ENCODE measurements at regions not wholly inside any gene's neighbourhood (a gene's known extent, or its start where the extent isn't known, plus 50 kb on each side); places are given as distances from the start of the nearest gene placed in this dataset.

GRCh38 chr12:60394665-60395064 is 798.8 kb downstream of the SLC16A7 start:
- no peak overlapping the region for H3K4me3 Mint-ChIP-seq (ENCODE audit: unreplicated experiment)
- no peaks in the 10 kb centered on the region for H3K4me1 Mint-ChIP-seq (ENCODE audit: unreplicated experiment)
- H3K36me3 Mint-ChIP-seq (ENCODE audit: low read depth, unreplicated experiment) = no peaks in the 10 kb centered on the region
- no peak overlapping the region for H3K27ac Mint-ChIP-seq (ENCODE audit: unreplicated experiment)
- peaks cover 2% of the 10 kb centered on the region for H3K27me3 Mint-ChIP-seq (ENCODE audit: unreplicated experiment)
- TF ChIP-seq CTCF (IDR thresholded peaks at IDR 0.05; ENCODE audit: unreplicated experiment) = no peak
- DNase-seq (ENCODE audit: low spot score) = no peak
- no peaks in the 10 kb centered on the region for H3K9me3 Mint-ChIP-seq (ENCODE audit: unreplicated experiment)

- Mint-ChIP-seq H3K27me3 (ENCODE audit: unreplicated experiment) (peaks cover 2% of the 10 kb centered on the region), H3K4me1 (ENCODE audit: unreplicated experiment) (no peaks in the 10 kb centered on the region), H3K27ac (ENCODE audit: unreplicated experiment) (no peak overlapping the region), H3K4me3 (ENCODE audit: unreplicated experiment) (no peak overlapping the region), H3K36me3 (ENCODE audit: low read depth, unreplicated experiment) (no peaks in the 10 kb centered on the region), H3K9me3 (ENCODE audit: unreplicated experiment) (no peaks in the 10 kb centered on the region)
- TF ChIP-seq CTCF (IDR thresholded peaks at IDR 0.05; ENCODE audit: unreplicated experiment) = no peak
- no peak for DNase-seq (ENCODE audit: low spot score)
These were observed 802.7 kb downstream of the SLC16A7 start for GRCh38 chr12:60398547-60398946.

GRCh38 chr12:60399064-60399463 is 803.2 kb downstream of the SLC16A7 start:
- TF ChIP-seq CTCF (IDR thresholded peaks at IDR 0.05; ENCODE audit: unreplicated experiment) = no peak
- Mint-ChIP-seq H3K27me3 (ENCODE audit: unreplicated experiment) (no peaks in the 10 kb centered on the region), H3K27ac (ENCODE audit: unreplicated experiment) (no peak overlapping the region), H3K4me1 (ENCODE audit: unreplicated experiment) (no peaks in the 10 kb centered on the region), H3K4me3 (ENCODE audit: unreplicated experiment) (no peak overlapping the region), H3K36me3 (ENCODE audit: low read depth, unreplicated experiment) (no peaks in the 10 kb centered on the region), H3K9me3 (ENCODE audit: unreplicated experiment) (no peaks in the 10 kb centered on the region)
- DNase-seq (ENCODE audit: low spot score) = no peak

GRCh38 chr12:60402996-60403395 is 807.2 kb downstream of the SLC16A7 start:
- Mint-ChIP-seq H3K4me1 (ENCODE audit: unreplicated experiment) (no peaks in the 10 kb centered on the region), H3K36me3 (ENCODE audit: low read depth, unreplicated experiment) (no peaks in the 10 kb centered on the region), H3K27me3 (ENCODE audit: unreplicated experiment) (no peaks in the 10 kb centered on the region), H3K4me3 (ENCODE audit: unreplicated experiment) (no peak overlapping the region), H3K27ac (ENCODE audit: unreplicated experiment) (no peak overlapping the region), H3K9me3 (ENCODE audit: unreplicated experiment) (no peaks in the 10 kb centered on the region)
- TF ChIP-seq CTCF (IDR thresholded peaks at IDR 0.05; ENCODE audit: unreplicated experiment) = no peak
- DNase-seq (ENCODE audit: low spot score) = no peak

- Mint-ChIP-seq H3K27me3 (ENCODE audit: unreplicated experiment) (peaks cover 3% of the 10 kb centered on the region), H3K27ac (ENCODE audit: unreplicated experiment) (no peak overlapping the region), H3K4me1 (ENCODE audit: unreplicated experiment) (no peaks in the 10 kb centered on the region), H3K4me3 (ENCODE audit: unreplicated experiment) (no peak overlapping the region), H3K36me3 (ENCODE audit: low read depth, unreplicated experiment) (no peaks in the 10 kb centered on the region), H3K9me3 (ENCODE audit: unreplicated experiment) (no peaks in the 10 kb centered on the region)
- no peak for DNase-seq (ENCODE audit: low spot score)
- no peak for TF ChIP-seq CTCF (IDR thresholded peaks at IDR 0.05; ENCODE audit: unreplicated experiment)
These were observed 819.5 kb downstream of the SLC16A7 start for GRCh38 chr12:60415351-60415750.

Measured in endothelial cell (in vitro differentiated cells).